ENCODE measurements at regions not wholly inside any gene's neighbourhood (a gene's known extent, or its start where the extent isn't known, plus 50 kb on each side); places are given as distances from the start of the nearest gene placed in this dataset.
A peak's percentile ranks its signal among the peaks of the same experiment; 100 is the strongest.

GRCh38 chr4:67261971-67262370, 283.3 kb downstream of the CENPC start:
- WGBS, 10 experiments = 0 to 100% (median 44%) methylated on average over 1 of the region's 1 CpG; no CpG with 5 or more reads in 6 of the 10 experiments
- in situ Hi-C loops (cut with MboI; ENCODE audit: low pct_unique_long_range_greater_than_20kb in 2 of 9, low sequenced_read_pairs in 9 of 9, unreplicated experiment in 9 of 9) = no loop called here
- Histone ChIP-seq H3K4me1 (replicated peaks in 1 of 2) (no peaks in the 10 kb centered on the region), H3K4me3 (no peak overlapping the region), H3K27ac (no peak overlapping the region)
- no peak for ATAC-seq (replicated peaks in 6 of 8)

DNA sequence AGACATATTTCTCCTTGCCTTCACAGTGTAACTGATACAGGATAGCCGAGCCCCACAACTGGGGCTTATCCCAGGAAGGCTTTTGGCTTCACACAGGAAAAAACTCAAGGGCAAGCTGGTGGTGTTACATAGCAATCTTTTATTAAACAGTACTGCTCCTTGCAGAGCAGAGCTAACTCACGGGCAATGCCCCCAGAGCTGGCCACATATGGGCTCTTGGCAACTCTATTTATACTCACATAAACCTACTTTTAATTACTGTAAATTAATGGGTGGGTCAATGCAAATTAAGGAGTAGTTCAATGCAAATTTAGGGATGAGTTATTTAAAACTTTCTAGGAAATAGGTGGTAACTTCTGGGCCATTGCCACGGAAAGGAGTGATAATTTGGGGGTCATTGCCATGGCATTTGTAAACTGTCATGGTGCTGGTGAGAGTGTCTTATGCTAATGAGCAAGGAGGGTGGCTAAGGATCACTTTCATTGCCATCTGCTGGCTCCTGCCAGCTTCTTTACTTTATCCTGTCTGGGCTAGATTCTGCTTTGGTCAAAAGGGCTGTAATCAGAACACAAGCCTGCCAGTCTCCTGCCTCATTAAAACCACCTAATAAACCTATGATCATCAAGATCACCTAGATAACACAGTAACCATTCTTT, 288.8 kb downstream of the CENPC start:
- 0 to 82% (median 60%) methylated on average over 1 to 3 of the region's 3 CpGs; no CpG with 5 or more reads in 4 of the 10 experiments for WGBS, 10 experiments
- Histone ChIP-seq H3K4me1 (replicated peaks in 1 of 2) (no peaks in the 10 kb centered on the region), H3K27ac (no peak overlapping the region), H3K4me3 (no peak overlapping the region)
- in situ Hi-C loops (cut with MboI; ENCODE audit: low pct_unique_long_range_greater_than_20kb in 2 of 9, low sequenced_read_pairs in 9 of 9, unreplicated experiment in 9 of 9) = no loop called here
- peak in 3 of 8 experiments; percentile 81 to 86 (median 85) for ATAC-seq (replicated peaks in 6 of 8)

DNA sequence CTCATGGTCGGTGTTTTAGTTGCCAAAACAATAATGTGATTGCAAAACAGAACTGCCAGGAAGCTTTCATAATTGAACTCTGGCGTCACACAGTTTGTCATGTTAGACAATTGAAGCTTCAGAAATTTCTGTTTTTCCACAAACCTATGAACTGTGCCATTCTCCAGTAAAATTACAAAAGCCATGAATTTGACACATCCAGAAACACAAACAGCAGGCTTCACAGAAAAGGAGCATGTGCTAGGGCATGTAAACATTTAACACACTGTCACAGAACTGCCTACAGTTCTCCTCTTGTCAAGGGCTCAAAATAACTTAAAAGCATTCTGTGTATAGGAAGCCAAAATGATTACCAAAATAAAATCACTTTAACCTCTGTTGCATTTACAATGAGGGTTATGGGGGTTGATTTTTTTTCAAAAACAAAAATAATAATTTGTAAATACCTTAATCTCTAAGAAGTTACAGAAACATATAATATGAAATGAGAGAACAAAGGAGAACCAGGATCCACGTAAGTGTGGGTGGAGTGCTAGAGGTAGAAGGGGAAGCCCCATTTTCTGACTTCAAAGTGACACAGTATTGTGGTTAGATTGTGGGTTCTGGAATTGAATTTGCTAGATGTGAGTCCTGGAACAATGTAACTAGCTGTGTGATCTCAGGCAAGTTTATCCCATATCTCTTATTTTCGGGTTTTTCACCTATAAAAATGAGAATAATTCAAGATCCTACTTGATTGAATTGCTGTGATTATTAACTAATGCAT, 295.0 kb downstream of the CENPC start:
- H3K4me3 ChIP-seq = no peak overlapping the region
- peak in 1 of 8 experiments; percentile 26 for ATAC-seq (replicated peaks in 6 of 8)
- no peak overlapping the region for H3K27ac ChIP-seq
- no peaks in the 10 kb centered on the region for H3K4me1 ChIP-seq (replicated peaks in 1 of 2)
- 0 to 100% (median 48%) methylated on average over 2 to 4 of the region's 4 CpGs for WGBS, 10 experiments
- in situ Hi-C loops (cut with MboI; ENCODE audit: low pct_unique_long_range_greater_than_20kb in 2 of 9, low sequenced_read_pairs in 9 of 9, unreplicated experiment in 9 of 9) = no loop called here

GRCh38 chr4:67236788-67237187, 308.5 kb downstream of the CENPC start:
- peak in 2 of 8 experiments; percentile 65 to 77 for ATAC-seq (replicated peaks in 6 of 8)
- in situ Hi-C loops (cut with MboI; ENCODE audit: low pct_unique_long_range_greater_than_20kb in 2 of 9, low sequenced_read_pairs in 9 of 9, unreplicated experiment in 9 of 9) = no loop called here
- no peak overlapping the region for H3K27ac ChIP-seq
- H3K4me3 ChIP-seq = no peak overlapping the region
- 44 to 100% (median 61%) methylated on average over 1 to 2 of the region's 2 CpGs; no CpG with 5 or more reads in 3 of the 10 experiments for WGBS, 10 experiments
- peaks cover 0 to 3% of the 10 kb centered on the region in 2 donors for H3K4me1 ChIP-seq (replicated peaks in 1 of 2)

- peaks cover 0 to 3% of the 10 kb centered on the region in 2 donors for H3K4me1 ChIP-seq (replicated peaks in 1 of 2)
- no peak overlapping the region for H3K4me3 ChIP-seq
- peak in 2 of 8 experiments; percentile 90 to 93 for ATAC-seq (replicated peaks in 6 of 8)
- no peak overlapping the region for H3K27ac ChIP-seq
- in situ Hi-C loops (cut with MboI; ENCODE audit: low pct_unique_long_range_greater_than_20kb in 2 of 9, low sequenced_read_pairs in 9 of 9, unreplicated experiment in 9 of 9) = no loop called here
- 0 to 100% (median 75%) methylated on average over 1 to 3 of the region's 3 CpGs; no CpG with 5 or more reads in 1 of the 10 experiments for WGBS, 10 experiments
Observed at GRCh38 chr4:67236318-67236717, 309.0 kb downstream of the CENPC start.

- ATAC-seq (replicated peaks in 6 of 8) = no peak
- H3K4me3 ChIP-seq = no peak overlapping the region
- H3K27ac ChIP-seq = no peak overlapping the region
- in situ Hi-C loops (cut with MboI; ENCODE audit: low pct_unique_long_range_greater_than_20kb in 2 of 9, low sequenced_read_pairs in 9 of 9, unreplicated experiment in 9 of 9) = no loop called here
- H3K4me1 ChIP-seq (replicated peaks in 1 of 2) = peaks cover 0 to 3% of the 10 kb centered on the region in 2 donors
- 0 to 100% (median 40%) methylated on average over 1 to 2 of the region's 2 CpGs; no CpG with 5 or more reads in 3 of the 10 experiments for WGBS, 10 experiments
Observed at GRCh38 chr4:67234296-67234695, 311.0 kb downstream of the CENPC start.

DNA sequence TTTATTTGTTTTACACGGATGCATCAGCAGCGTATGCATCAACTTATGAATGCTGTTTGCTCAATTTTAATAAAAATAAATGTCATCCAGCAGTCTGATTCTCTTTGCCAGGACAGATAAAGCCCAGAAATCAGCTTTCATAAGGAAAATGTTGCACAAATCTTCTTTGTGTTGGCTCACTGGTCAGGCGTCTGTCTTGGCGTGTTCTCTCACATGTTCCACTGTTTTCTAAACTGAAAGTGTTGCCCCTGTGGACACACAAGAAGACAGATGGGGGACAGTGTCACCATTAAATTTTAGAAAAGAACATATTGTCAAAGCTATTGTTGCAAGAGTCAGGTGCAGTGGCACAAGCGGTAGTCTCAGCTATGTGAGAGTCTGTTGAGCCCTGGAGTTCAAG, 316.2 kb downstream of the CENPC start:
- Histone ChIP-seq H3K4me1 (replicated peaks in 1 of 2) (peaks cover 0 to 2% of the 10 kb centered on the region in 2 donors), H3K27ac (no peak overlapping the region), H3K4me3 (no peak overlapping the region)
- in situ Hi-C loops (cut with MboI; ENCODE audit: low pct_unique_long_range_greater_than_20kb in 2 of 9, low sequenced_read_pairs in 9 of 9, unreplicated experiment in 9 of 9) = no loop called here
- ATAC-seq (replicated peaks in 6 of 8) = no peak
- WGBS, 10 experiments = 0 to 100% (median 83%) methylated on average over 1 to 5 of the region's 5 CpGs

DNA sequence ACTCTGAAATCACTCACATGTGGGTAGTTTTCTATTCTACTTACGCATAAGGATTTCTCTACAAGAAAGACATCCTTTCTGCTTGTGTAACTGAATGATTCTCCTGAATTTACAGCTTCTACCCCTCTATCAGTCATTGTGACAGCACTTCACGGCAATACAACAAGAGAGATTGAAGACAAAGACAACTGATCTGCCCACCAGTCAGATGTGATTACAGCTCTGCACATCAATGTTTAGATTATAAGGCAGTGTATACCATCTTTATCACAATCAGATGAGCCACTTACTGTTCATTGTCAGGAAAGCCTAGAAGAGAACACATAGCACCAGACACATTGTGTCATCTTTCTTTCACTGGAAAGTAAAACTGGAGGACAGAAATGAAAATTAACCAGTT, 324.4 kb downstream of the CENPC start:
- WGBS, 10 experiments = 13 to 86% (median 43%) methylated on average over 1 to 2 of the region's 2 CpGs; no CpG with 5 or more reads in 3 of the 10 experiments
- no peak overlapping the region for H3K27ac ChIP-seq
- ATAC-seq (replicated peaks in 6 of 8) = peak in 2 of 8 experiments; percentile 61
- H3K4me1 ChIP-seq (replicated peaks in 1 of 2) = peaks cover 2 to 4% of the 10 kb centered on the region in 2 donors
- H3K4me3 ChIP-seq = no peak overlapping the region
- in situ Hi-C loops (cut with MboI; ENCODE audit: low pct_unique_long_range_greater_than_20kb in 2 of 9, low sequenced_read_pairs in 9 of 9, unreplicated experiment in 9 of 9) = no loop called here

DNA sequence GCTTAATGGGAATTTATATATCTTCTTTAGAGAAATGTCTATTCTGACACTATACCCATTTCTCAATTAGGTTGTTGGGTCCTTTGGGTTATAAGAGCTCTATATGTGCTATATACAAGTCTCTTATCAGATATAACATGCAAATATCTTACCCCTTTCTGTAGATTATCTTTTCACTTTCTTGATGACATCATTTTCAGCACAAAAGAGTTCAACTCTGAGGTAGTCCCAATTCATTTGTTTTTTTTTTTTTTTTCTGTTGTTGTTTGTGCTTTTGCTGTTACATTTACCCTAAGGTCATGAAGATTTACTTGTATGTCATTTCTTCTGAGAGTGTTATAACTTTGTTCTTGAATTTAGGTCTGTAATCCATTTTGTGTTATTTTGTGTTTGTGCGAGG, 326.4 kb downstream of the CENPC start:
- Histone ChIP-seq H3K4me3 (no peak overlapping the region), H3K27ac (no peak overlapping the region), H3K4me1 (replicated peaks in 1 of 2) (peaks cover 0 to 2% of the 10 kb centered on the region in 2 donors)
- in situ Hi-C loops (cut with MboI; ENCODE audit: low pct_unique_long_range_greater_than_20kb in 2 of 9, low sequenced_read_pairs in 9 of 9, unreplicated experiment in 9 of 9) = no loop called here
- ATAC-seq (replicated peaks in 6 of 8) = no peak
- WGBS, 10 experiments = 0 to 100% (median 64%) methylated on average over 1 of the region's 1 CpG; no CpG with 5 or more reads in 2 of the 10 experiments

DNA sequence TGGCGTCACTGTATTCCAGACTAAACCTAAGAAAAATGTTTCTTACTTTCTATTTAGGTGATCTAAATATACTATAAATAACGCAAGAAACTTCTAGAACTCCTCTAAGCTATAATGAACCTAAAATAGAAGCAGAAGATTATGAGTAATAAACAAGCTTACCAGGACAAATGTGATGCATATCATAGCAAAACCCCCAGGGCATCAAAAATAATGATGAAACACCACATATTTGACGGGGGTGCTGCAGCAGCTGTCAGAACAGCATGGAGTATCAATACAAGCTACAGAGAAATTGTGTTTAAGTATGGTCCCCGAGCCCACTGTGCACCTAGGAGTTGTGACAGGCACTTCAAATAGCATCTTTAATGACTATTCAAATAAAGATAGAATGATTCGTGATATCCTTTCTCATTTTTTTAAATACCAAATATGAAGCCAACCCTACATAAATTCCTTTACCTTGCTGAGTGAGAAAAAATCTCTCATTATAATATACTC, 337.3 kb downstream of the CENPC start:
- WGBS, 10 experiments = 0 to 100% (median 71%) methylated on average over 1 to 5 of the region's 5 CpGs
- Histone ChIP-seq H3K27ac (no peak overlapping the region), H3K4me1 (replicated peaks in 1 of 2) (peaks cover 0 to 2% of the 10 kb centered on the region in 2 donors), H3K4me3 (no peak overlapping the region)
- peak in 3 of 8 experiments; percentile 38 to 57 (median 53) for ATAC-seq (replicated peaks in 6 of 8)
- in situ Hi-C loops (cut with MboI; ENCODE audit: low pct_unique_long_range_greater_than_20kb in 2 of 9, low sequenced_read_pairs in 9 of 9, unreplicated experiment in 9 of 9) = no loop called here

DNA sequence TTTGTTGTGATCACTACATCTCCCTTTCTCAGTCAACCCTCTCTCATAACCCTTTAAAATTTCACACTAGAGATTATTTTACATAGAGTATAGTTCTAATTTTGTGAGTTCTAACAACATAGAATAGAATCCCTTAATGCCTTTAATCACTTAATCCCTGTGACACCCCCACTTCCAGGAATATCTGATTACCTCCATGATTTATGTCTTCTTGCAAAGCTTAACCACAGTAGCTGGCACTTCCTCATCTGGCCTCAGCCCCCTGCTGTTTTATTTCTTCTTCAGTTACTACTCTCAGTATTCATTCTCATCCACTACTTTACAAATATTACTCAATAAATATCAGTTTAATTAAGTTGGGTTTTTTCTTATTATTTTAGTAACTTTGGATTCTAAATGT, 340.9 kb downstream of the CENPC start:
- H3K4me3 ChIP-seq = no peak overlapping the region
- in situ Hi-C loops (cut with MboI; ENCODE audit: low pct_unique_long_range_greater_than_20kb in 2 of 9, low sequenced_read_pairs in 9 of 9, unreplicated experiment in 9 of 9) = no loop called here
- ATAC-seq (replicated peaks in 6 of 8) = peak in 2 of 8 experiments; percentile 54 to 60

GRCh38 chr4:67201334-67201733, 344.0 kb downstream of the CENPC start:
- ATAC-seq (replicated peaks in 6 of 8) = no peak
- Histone ChIP-seq H3K27ac (no peak overlapping the region), H3K4me3 (no peak overlapping the region), H3K4me1 (replicated peaks in 1 of 2) (peaks cover 0 to 10% of the 10 kb centered on the region in 2 donors)
- in situ Hi-C loops (cut with MboI; ENCODE audit: low pct_unique_long_range_greater_than_20kb in 2 of 9, low sequenced_read_pairs in 9 of 9, unreplicated experiment in 9 of 9) = no loop called here
- 8 to 100% (median 79%) methylated on average over 2 to 3 of the region's 3 CpGs; no CpG with 5 or more reads in 1 of the 10 experiments for WGBS, 10 experiments

More for the DNA sequence above, 340.9 kb downstream of the CENPC start:
- Histone ChIP-seq H3K4me1 (replicated peaks in 1 of 2) (peaks cover 0 to 2% of the 10 kb centered on the region in 2 donors), H3K27ac (no peak overlapping the region)

DNA sequence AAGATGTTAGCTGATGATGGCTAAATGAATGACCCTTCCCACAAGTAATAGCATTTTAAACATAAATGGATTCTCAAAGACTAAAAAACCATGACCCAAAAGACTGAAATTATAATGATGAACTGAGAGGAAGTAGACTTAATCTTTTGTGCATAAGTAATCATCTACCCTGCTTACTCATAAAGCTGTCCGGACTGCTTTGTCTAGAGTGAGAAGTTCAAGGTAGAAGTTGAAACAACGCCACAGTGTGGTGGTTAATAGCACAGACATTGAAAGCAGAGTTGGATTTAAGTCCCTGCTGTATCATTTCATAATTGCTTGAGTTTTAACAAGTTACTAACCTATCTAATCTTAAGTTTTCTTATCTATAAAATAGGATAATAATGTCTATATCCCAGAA, 346.6 kb downstream of the CENPC start:
- Histone ChIP-seq H3K27ac (no peak overlapping the region), H3K4me1 (replicated peaks in 1 of 2) (peaks cover 0 to 7% of the 10 kb centered on the region in 2 donors), H3K4me3 (no peak overlapping the region)
- in situ Hi-C loops (cut with MboI; ENCODE audit: low pct_unique_long_range_greater_than_20kb in 2 of 9, low sequenced_read_pairs in 9 of 9, unreplicated experiment in 9 of 9) = no loop called here
- 0 to 45% (median 9%) methylated on average over 2 of the region's 2 CpGs; no CpG with 5 or more reads in 1 of the 10 experiments for WGBS, 10 experiments
- peak; percentile 54 to 93 (median 82) for ATAC-seq (replicated peaks in 6 of 8)

Measured in motor neuron (in vitro differentiated cells).